ENCODE measurements at regions not wholly inside any gene's neighbourhood (a gene's known extent, or its start where the extent isn't known, plus 50 kb on each side); places are given as distances from the start of the nearest gene placed in this dataset.

- Histone ChIP-seq H3K36me3 (ENCODE audit: insufficient read depth, low read length) (no peaks in the 10 kb centered on the region), H3K4me1 (ENCODE audit: insufficient read depth, low read length) (no peaks in the 10 kb centered on the region), H4K20me1 (ENCODE audit: insufficient read depth, low read length) (no peaks in the 10 kb centered on the region), H3K27me3 (ENCODE audit: insufficient read depth, low read length) (peaks cover 15% of the 10 kb centered on the region), H3K9me3 (ENCODE audit: low read depth, low read length) (no peaks in the 10 kb centered on the region), H2AFZ (ENCODE audit: low read length) (no peak overlapping the region), H3K27ac (ENCODE audit: low read depth, low read length) (no peak overlapping the region), H3K79me2 (ENCODE audit: insufficient read depth, low read length) (no peaks in the 10 kb centered on the region), H3K4me2 (ENCODE audit: insufficient read depth, low read length) (no peak overlapping the region), H3K4me3 (ENCODE audit: insufficient read depth, low read length) (no peak overlapping the region)
- TF ChIP-seq CTCF (IDR thresholded peaks at IDR 0.05; ENCODE audit: extremely low read depth, low read depth, low read length), result no peak
- DNase-seq (ENCODE audit: insufficient read length, low spot score, missing footprints), result no peak
Observed at GRCh38 chr9:96183751-96184150, 118.2 kb downstream of the HSD17B3 start.

- Histone ChIP-seq H3K79me2 (ENCODE audit: insufficient read depth, low read length) (no peaks in the 10 kb centered on the region), H3K4me2 (ENCODE audit: insufficient read depth, low read length) (no peak overlapping the region), H3K4me1 (ENCODE audit: insufficient read depth, low read length) (no peaks in the 10 kb centered on the region), H3K9me3 (ENCODE audit: low read depth, low read length) (no peaks in the 10 kb centered on the region), H3K4me3 (ENCODE audit: insufficient read depth, low read length) (no peak overlapping the region), H4K20me1 (ENCODE audit: insufficient read depth, low read length) (no peaks in the 10 kb centered on the region), H3K27ac (ENCODE audit: low read depth, low read length) (no peak overlapping the region), H3K27me3 (ENCODE audit: insufficient read depth, low read length) (peaks cover 25% of the 10 kb centered on the region), H3K36me3 (ENCODE audit: insufficient read depth, low read length) (no peaks in the 10 kb centered on the region), H2AFZ (ENCODE audit: low read length) (no peak overlapping the region)
- peak; percentile 26 for DNase-seq (ENCODE audit: insufficient read length, low spot score, missing footprints)
- no peak for TF ChIP-seq CTCF (IDR thresholded peaks at IDR 0.05; ENCODE audit: extremely low read depth, low read depth, low read length)
Observed at GRCh38 chr9:96178153-96178552, 123.8 kb downstream of the HSD17B3 start.

- Histone ChIP-seq H3K4me2 (ENCODE audit: insufficient read depth, low read length) (no peak overlapping the region), H3K9me3 (ENCODE audit: low read depth, low read length) (no peaks in the 10 kb centered on the region), H3K4me3 (ENCODE audit: insufficient read depth, low read length) (no peak overlapping the region), H3K27ac (ENCODE audit: low read depth, low read length) (no peak overlapping the region), H4K20me1 (ENCODE audit: insufficient read depth, low read length) (no peaks in the 10 kb centered on the region), H3K27me3 (ENCODE audit: insufficient read depth, low read length) (peaks cover 25% of the 10 kb centered on the region), H2AFZ (ENCODE audit: low read length) (no peak overlapping the region), H3K4me1 (ENCODE audit: insufficient read depth, low read length) (no peaks in the 10 kb centered on the region), H3K79me2 (ENCODE audit: insufficient read depth, low read length) (no peaks in the 10 kb centered on the region), H3K36me3 (ENCODE audit: insufficient read depth, low read length) (no peaks in the 10 kb centered on the region)
- TF ChIP-seq CTCF (IDR thresholded peaks at IDR 0.05; ENCODE audit: extremely low read depth, low read depth, low read length), result no peak
- DNase-seq (ENCODE audit: insufficient read length, low spot score, missing footprints), result no peak
Observed at GRCh38 chr9:96177719-96178028, 124.3 kb downstream of the HSD17B3 start.

GRCh38 chr9:96177005-96177718 is 124.8 kb downstream of the HSD17B3 start:
- no peaks in the 10 kb centered on the region for H4K20me1 ChIP-seq (ENCODE audit: insufficient read depth, low read length)
- DNase-seq (ENCODE audit: insufficient read length, low spot score, missing footprints), result peak; percentile 8

More at GRCh38 chr9:96177005-96177718, 124.8 kb downstream of the HSD17B3 start:
- no peaks in the 10 kb centered on the region for H3K4me1 ChIP-seq (ENCODE audit: insufficient read depth, low read length)
- peaks cover 22% of the 10 kb centered on the region for H3K27me3 ChIP-seq (ENCODE audit: insufficient read depth, low read length)
- no peak overlapping the region for H3K27ac ChIP-seq (ENCODE audit: low read depth, low read length)
- H3K4me3 ChIP-seq (ENCODE audit: insufficient read depth, low read length), result no peak overlapping the region
- no peak overlapping the region for H3K4me2 ChIP-seq (ENCODE audit: insufficient read depth, low read length)
- H3K9me3 ChIP-seq (ENCODE audit: low read depth, low read length), result no peaks in the 10 kb centered on the region
- H2AFZ ChIP-seq (ENCODE audit: low read length), result no peak overlapping the region
- H3K36me3 ChIP-seq (ENCODE audit: insufficient read depth, low read length), result no peaks in the 10 kb centered on the region
- no peak for TF ChIP-seq CTCF (IDR thresholded peaks at IDR 0.05; ENCODE audit: extremely low read depth, low read depth, low read length)
- no peaks in the 10 kb centered on the region for H3K79me2 ChIP-seq (ENCODE audit: insufficient read depth, low read length)
